COLO668 (cell line): ENCODE measurements at regions not wholly inside any gene's neighbourhood (a gene's known extent, or its start where the extent isn't known, plus 50 kb on each side); places are given as distances from the start of the nearest gene placed in this dataset.
"Not testable (repeated sequence)": the region's sequence is repeated elsewhere in the genome, so short reads cannot be mapped to it uniquely, and the experiment has no call there.

Source experiments
- DNase-seq: peaks from one replicate; lab custom pipeline; 2025; ENCODE audit not compliant: unreplicated experiment; lab: John Stamatoyannopoulos, UW

DNA sequence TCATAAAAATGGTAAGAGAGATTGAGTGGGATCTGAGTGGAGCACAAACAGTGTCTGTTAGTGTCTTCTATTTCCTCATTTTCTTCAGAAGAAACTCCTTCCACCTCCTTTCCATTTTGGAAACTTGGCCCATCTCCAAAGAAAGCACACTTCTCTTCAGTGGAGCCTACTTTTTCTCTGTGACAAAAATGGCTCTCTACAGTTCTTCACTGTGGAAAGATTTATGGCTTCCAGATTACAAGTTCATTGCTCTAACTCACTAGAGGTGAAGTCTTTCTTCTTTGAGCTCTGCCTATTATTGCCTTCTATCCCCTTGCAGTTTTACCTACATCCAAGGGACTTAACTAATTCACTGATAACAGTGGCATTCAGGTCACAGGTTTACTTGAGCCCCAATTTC, 325.8 kb downstream of the ANTXR2 start:
- no peak for DNase-seq

DNA sequence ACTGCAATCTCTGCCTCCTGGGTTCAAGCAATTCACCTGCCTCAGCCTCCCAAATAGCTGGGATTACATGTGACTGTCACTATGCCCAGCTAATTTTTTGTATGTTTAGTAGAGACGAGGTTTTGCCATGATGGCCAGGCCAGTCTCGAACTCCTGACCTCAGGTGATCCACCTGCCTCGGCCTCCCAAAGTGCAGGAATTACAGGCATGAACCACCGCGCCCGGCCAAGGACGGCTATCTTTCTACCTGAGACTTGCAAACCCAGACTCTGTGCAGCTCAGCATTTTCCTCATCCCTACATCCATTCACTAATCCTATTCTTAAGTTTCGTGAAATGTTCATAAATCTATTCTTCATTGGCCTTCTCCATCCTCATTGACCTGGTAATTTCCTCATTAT, 330.0 kb downstream of the ANTXR2 start:
- no peak for DNase-seq

- no peak for DNase-seq
Measured at GRCh38 chr4:79739912-79740311, 331.9 kb upstream of the GK2 start.

- DNase-seq = no peak
Measured at GRCh38 chr4:79723507-79723906, 315.5 kb upstream of the GK2 start.

DNA sequence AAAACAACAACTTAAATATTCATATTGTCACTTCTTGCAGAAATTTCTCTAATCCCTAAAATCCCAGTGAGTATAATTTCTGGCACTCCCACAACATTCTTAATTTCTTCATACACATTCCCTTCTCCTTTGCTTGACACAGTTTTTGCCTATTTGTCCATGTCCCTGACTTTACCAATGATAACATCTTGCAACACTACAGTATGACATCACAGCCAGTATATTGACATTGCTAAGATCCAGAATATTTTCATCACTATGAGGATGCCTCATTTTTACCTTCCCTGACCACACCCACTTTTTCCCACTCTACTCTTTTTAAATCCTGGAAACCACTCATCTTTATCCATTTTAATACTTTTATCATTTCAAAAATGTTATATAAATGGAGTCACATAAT, 292.3 kb upstream of the GK2 start:
- DNase-seq = no peak

DNA sequence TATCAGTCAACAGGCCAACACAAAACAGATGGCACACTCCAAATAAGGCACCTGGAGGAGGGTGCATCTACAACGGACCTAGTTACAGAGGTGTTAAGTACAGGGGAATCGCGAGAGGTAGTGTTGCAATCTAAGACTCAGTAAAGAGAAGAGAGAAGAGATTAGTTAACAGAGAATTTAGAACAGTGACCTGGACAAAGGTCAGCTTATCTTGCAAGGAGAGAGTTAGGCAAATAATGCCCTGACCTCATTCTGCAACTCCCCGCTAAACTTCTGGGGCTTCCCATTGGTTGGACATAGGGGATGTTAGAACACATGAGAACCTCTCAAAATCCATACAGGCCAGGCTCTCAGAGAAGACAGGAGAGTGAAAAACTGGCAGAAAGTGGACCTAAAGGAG, 289.4 kb upstream of the GK2 start:
- DNase-seq = no peak

DNA sequence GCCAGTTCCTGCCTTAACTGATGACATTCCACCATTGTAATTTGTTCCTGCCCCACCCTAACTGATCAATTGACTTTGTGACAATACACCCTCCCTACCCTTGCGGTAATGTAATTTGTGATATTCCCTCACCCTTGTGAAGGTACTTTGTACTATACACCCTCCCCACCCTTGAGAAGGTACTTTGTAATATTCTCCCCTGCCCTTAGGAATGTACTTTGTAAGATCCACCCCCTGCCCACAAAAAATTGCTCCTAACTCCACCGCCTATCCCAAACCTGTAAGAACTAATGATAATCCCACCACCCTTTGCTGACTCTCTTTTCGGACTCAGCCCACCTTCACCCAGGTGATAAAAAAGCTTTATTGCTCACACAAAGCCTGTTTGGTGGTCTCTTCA, 288.5 kb upstream of the GK2 start:
- not testable (repeated sequence) for DNase-seq

- peak; percentile 72 for DNase-seq
Measured at GRCh38 chr4:79695848-79696247, 287.8 kb upstream of the GK2 start.

- no peak for DNase-seq
Measured at GRCh38 chr4:79689740-79690139, 281.7 kb upstream of the GK2 start.

GRCh38 chr4:79688691-79689090, 280.7 kb upstream of the GK2 start:
- DNase-seq = no peak

- DNase-seq = no peak
Measured at GRCh38 chr4:79687006-79687405, 279.0 kb upstream of the GK2 start.

GRCh38 chr4:79685542-79685941, 277.5 kb upstream of the GK2 start:
- DNase-seq = no peak

DNA sequence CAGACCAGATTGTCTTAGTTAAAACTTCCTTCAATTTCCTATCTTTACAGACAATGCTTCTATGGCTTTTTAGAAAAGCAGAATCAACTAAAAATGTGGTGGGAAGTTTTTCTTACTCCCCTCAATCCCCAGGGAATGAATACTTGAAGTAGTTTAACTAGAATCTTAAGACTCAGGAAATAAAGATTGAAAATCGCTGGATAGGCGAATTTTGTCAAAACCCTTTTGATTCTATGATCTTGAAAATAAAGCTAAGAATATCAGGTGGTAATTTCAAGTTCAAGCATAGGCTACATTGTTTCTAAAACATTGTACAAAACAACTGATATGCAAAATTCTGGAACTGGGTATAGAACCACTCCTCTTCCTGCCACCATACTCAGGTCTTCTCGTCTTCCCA, 276.5 kb upstream of the GK2 start:
- no peak for DNase-seq

DNA sequence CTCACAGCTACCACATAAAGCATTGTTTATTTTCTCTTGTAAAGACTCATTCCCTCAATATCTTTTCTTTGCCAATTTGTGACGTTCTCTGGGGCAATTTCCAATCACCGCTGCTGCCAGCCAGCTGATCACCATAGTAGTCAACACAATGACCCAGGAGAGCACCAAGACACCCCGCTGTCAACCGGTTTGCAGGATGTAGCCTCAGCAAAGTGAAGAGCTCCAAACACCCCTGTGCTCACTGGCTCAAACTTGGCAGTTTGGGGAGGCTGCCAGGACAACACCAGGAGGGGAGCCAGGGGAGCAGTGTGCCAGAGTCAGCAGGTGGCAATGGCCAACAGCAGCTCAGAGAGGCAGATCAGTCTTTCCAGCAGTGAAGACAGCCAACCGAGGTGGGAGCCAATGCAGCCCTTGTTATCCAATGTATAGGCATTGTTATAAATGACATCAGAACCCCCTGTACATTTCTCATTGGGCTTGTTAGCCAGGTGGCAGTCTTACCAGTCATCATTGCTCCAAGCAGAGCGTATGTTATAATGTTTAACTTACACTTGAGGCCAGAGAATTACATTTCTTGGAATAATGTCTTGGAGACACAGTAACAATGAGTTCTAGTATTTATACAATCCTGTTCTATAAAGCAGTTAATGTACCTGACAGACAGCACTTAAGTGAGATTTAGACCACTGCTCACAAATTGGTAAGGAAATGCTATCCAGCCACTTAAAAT, 274.9 kb upstream of the GK2 start:
- DNase-seq = no peak

- DNase-seq = no peak
Measured at GRCh38 chr4:79682161-79682560, 274.1 kb upstream of the GK2 start.

GRCh38 chr4:79679859-79680258, 271.8 kb upstream of the GK2 start:
- DNase-seq = no peak

DNA sequence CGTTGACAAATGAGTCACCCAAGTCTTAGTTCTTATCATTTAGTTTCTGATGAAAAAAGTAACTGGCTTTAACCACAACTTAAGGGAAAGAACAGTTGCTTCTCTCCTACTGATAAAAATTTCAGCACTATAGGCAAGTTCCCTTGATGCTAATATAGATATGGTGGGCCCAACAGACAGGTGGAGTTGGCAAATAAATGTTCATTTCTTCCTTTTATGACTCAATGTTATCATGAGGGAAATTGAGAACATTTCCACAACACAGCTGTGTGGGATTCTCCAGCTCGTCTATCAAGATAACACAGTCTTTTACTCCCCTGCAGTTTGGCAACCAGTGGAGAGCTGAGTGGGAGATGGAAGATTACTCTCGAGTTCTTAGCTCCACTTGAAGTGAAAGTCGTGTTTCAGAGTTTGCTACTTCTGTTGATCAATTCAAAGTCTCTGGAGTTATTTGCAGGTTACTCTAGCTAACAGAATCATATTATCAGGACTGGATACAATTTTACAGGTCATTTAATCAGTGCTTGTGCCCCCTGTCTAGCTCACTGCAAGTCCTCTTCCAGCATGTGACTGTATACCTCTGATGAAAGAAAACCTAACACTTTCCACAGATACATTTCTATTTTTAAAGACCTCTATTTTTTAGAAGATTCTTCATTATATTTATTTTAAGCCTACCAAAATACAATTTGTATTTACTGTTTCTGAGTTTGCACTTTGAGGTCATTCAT, 270.6 kb upstream of the GK2 start:
- no peak for DNase-seq

- no peak for DNase-seq
Measured at GRCh38 chr4:79676705-79677104, 268.7 kb upstream of the GK2 start.

- not testable (repeated sequence) for DNase-seq
Measured at GRCh38 chr4:79674906-79675305, 266.9 kb upstream of the GK2 start.

DNA sequence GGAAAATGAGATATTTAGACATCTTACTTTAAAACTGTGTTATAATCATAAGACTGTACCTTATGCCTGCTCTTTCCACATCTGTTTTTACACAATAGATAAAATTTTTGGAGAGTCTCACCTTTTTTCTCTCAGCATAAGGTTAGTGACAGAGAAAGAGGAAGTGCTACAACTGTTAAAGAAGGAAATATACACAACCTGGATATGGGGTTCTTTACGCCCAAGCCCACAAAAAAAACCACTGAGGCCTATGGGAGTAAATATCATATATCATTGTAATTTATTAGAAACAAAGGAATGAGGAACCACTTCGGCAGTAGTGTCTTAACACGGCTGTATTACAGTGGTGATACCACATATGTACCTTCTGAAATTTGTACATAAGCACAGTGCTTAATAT, 265.9 kb upstream of the GK2 start:
- no peak for DNase-seq

DNA sequence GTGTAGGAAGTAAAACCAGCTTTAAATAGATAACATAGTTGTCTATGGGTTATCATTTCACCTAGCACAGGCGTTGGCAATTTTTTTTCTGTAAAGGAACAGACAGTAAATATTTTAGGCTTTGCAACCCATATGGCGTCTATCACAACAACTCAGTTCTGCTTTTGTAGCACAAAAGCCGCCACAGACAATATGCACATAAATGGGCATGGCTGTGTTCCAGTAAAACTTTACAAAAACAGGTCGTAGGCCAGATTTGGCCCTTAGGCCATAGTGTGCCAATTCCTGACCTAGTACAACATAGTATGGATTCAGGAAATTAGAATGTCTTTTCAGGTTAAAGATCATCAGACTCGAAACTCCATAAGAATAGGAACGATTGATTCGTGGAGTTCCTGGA, 265.3 kb upstream of the GK2 start:
- no peak for DNase-seq

- no peak for DNase-seq
Measured at GRCh38 chr4:79666875-79667274, 258.8 kb upstream of the GK2 start.

DNA sequence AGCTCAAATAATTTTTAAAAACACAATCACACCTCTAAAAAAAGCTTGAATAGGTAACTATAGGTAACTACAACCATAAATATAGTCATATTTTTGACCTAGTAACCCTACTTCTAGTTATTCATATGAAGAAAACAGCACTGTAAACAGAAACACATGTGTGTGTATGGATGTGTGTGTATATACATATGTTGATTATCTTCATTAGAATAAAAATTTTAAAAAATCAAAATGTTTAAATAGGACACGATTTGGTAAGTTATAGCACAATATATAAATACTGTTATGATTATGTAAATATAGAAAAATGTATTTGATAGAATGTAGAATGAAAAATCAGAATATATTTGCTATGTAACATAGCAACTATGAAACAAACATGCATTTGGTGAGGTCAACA, 258.1 kb upstream of the GK2 start:
- DNase-seq = no peak
